RWPE2 (cell line): ENCODE measurements at regions not wholly inside any gene's neighbourhood (a gene's known extent, or its start where the extent isn't known, plus 50 kb on each side); places are given as distances from the start of the nearest gene placed in this dataset.
A peak's percentile ranks its signal among the peaks of the same experiment; 100 is the strongest.

Experiments
- ATAC-seq: fragments of 200-7000 bp; cut with Tn5 transposase; 3 replicates; pipeline ENCODE4 v1.9.1; 2021; ENCODE audit warnings: low read depth
- DNase-seq: peaks from one replicate; pipeline ENCODE4 v3.0.0-alpha.2; 2020; ENCODE audit warnings: low spot score
- H3K27ac ChIP-seq: fragments of 450-650 bp; 2 replicates; pipeline ENCODE4 v1.5.1; 2017; ENCODE audit warnings: mild to moderate bottlenecking; ENCODE audit not compliant: poor library complexity, severe bottlenecking
- H3K27me3 ChIP-seq: fragments of 250-450 bp; sonication (Bioruptor Pico); 2 replicates; pipeline ENCODE4 v1.5.1; 2021; ENCODE audit warnings: mild to moderate bottlenecking, moderate library complexity; ENCODE audit not compliant: insufficient read depth, poor library complexity, severe bottlenecking
- H3K36me3 ChIP-seq: fragments of 250-450 bp; sonication (Bioruptor Pico); 2 replicates; pipeline ENCODE4 v1.5.1; 2020; ENCODE audit warnings: low read depth, mild to moderate bottlenecking, moderate library complexity
- H3K4me1 ChIP-seq: fragments of 250-450 bp; sonication (Bioruptor Pico); 2 replicates; pipeline ENCODE4 v1.5.1; 2021; ENCODE audit warnings: mild to moderate bottlenecking, moderate library complexity; ENCODE audit not compliant: insufficient read depth, poor library complexity, severe bottlenecking
- H3K4me3 ChIP-seq: fragments of 250-450 bp; sonication (Bioruptor Pico); 2 replicates; pipeline ENCODE4 v1.5.1; 2021; ENCODE audit warnings: mild to moderate bottlenecking, moderate library complexity; ENCODE audit not compliant: severe bottlenecking
- H3K9me3 ChIP-seq: fragments of 250-450 bp; sonication (Bioruptor Pico); 2 replicates; pipeline ENCODE4 v1.5.1; 2021; ENCODE audit warnings: mild to moderate bottlenecking, moderate library complexity; ENCODE audit not compliant: severe bottlenecking
- CTCF ChIP-seq: fragments of 450-650 bp; IDR thresholded peaks from one replicate; pipeline ENCODE4 v1.5.1; 2017; ENCODE audit warnings: mild to moderate bottlenecking, moderate library complexity; ENCODE audit not compliant: poor library complexity, severe bottlenecking

DNA sequence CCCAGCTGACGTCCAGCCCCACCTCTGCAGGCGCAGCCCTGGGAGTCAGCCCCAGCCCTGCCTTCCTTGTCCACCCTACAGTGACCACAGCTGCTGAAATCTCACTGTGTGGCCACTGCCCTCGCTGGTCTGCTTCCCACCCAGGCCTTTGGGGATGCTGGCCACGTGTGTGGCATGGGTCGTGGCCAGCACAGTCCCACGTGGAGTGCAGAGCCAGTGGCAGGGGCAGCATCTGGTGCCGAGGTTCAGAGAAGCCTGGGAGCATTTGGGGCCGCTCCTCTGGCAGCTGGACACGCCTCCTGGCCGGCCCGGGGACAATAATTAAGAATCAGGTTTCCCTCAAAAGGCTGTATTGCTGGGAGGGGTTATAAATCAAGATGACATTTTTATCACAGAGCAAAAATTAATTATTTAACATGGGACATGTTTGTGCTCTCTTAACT is 92.1 kb downstream of the HMX1 start:
- Histone ChIP-seq H3K36me3 (no peaks in the 10 kb centered on the region), H3K4me1 (no peaks in the 10 kb centered on the region), H3K9me3 (no peaks in the 10 kb centered on the region), H3K27ac (no peak overlapping the region), H3K4me3 (no peak overlapping the region), H3K27me3 (no peaks in the 10 kb centered on the region)
- ATAC-seq = no peak
- no peak for DNase-seq
- TF ChIP-seq CTCF = no peak

DNA sequence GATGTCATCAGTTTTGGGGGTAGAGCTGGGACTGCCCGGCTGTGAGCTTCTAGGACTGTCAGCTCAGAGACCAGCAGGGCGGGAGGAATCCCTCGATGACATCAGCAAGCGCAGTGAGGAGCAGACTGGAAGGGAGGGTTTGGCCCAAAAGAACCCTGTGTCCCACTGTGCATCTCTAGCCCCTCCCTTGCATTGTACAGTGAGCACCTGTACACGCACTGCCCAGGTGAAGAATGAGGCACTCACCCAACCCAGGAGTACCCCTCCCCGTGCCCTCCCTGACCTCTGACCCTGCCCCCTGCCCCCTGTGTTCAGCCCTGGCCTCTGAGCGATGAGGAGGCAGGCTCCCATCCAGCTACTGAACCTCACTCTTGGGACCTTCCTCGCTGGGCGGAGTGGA is 92.9 kb downstream of the HMX1 start:
- no peak for TF ChIP-seq CTCF
- DNase-seq = no peak
- Histone ChIP-seq H3K9me3 (no peaks in the 10 kb centered on the region), H3K4me3 (no peak overlapping the region), H3K4me1 (no peaks in the 10 kb centered on the region), H3K36me3 (no peaks in the 10 kb centered on the region), H3K27me3 (no peaks in the 10 kb centered on the region), H3K27ac (no peak overlapping the region)
- no peak for ATAC-seq

GRCh38 chr4:8778291-8778690 is 93.3 kb downstream of the HMX1 start:
- Histone ChIP-seq H3K4me3 (no peak overlapping the region), H3K9me3 (no peaks in the 10 kb centered on the region), H3K4me1 (no peaks in the 10 kb centered on the region), H3K27ac (no peak overlapping the region), H3K27me3 (no peaks in the 10 kb centered on the region), H3K36me3 (no peaks in the 10 kb centered on the region)
- no peak for ATAC-seq
- DNase-seq = no peak
- TF ChIP-seq CTCF = no peak

DNA sequence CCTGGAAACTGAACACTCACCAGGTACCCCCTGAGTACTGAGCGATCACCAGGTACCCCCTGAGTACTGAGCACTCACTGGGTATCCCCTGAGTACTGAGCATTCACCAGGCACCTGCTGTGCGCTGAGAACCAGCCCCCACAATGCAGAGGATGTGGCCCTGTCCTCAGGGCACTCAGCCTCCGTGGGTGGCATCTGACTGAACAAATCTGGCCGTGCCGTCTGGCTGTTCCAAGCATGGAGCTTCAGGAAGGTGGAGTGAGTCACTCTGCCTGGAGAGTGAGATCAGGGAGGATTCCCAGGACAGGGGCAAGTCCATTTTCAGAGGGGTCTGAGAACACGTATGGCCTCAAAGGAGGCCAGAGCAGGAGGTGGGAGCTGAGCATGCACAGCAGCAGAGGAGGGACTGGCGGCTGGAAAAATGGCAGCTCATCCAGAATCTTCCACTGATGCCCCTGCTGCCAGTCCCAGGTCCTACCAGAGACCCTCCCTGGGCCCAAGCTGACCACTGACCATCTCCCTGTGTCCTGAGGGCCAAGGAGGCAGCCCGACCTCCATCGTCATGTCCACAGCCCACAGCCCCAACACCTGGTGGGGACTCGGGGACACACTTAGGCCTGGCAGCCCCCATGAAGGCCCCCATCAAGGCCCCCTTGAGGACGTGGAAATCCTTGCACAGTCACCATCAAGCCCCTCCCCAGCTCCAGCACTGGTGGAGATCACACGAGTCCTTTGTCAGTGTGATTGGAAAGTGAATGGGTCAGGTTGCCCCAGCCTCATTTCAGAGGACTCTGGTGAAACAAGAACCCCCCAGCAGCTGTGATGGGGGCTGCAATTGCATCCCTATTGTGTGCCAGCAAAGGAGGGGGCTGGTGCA is 94.1 kb downstream of the HMX1 start:
- Histone ChIP-seq H3K27me3 (no peaks in the 10 kb centered on the region), H3K4me1 (no peaks in the 10 kb centered on the region), H3K36me3 (no peaks in the 10 kb centered on the region), H3K4me3 (no peak overlapping the region), H3K9me3 (no peaks in the 10 kb centered on the region), H3K27ac (no peak overlapping the region)
- TF ChIP-seq CTCF = no peak
- peak; percentile 31; the same call in 1 of the 3 replicates for ATAC-seq
- no peak for DNase-seq

DNA sequence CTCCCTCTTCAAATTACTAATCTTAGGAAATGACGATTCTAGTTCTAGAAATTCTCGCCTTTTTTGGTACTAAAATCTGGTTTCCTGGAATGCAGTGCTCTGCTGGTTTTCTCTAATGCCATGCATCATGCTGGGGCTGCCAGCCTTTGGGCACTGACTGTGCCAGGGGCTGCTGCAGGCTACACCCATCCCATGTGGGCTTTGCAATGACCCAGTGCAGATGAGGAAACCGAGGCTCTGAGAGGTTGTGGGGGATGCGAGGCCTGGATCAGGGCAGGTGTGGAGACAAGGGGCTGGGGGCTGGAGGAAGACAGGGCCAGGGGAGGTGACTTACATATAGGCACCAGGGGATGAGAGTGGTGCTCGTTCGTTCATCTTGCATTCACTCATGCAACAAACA is 95.3 kb downstream of the HMX1 start:
- no peaks in the 10 kb centered on the region for H3K36me3 ChIP-seq
- ATAC-seq (no peak), DNase-seq (peak; percentile 29)
- no peak overlapping the region for H3K27ac ChIP-seq
- no peaks in the 10 kb centered on the region for H3K4me1 ChIP-seq
- H3K27me3 ChIP-seq = no peaks in the 10 kb centered on the region
- no peak for TF ChIP-seq CTCF
- no peaks in the 10 kb centered on the region for H3K9me3 ChIP-seq
- no peak overlapping the region for H3K4me3 ChIP-seq
